Esophagus muscularis mucosa (tissue), 4 donors: ENCODE measurements at regions not wholly inside any gene's neighbourhood (a gene's known extent, or its start where the extent isn't known, plus 50 kb on each side); places are given as distances from the start of the nearest gene placed in this dataset.

ENCODE experiments used
- DNase-seq: peaks from one replicate; pipeline ENCODE4 v3.0.0-alpha.2; 2017; ENCODE audit errors: extremely low spot score
- H3K27ac ChIP-seq, 4 donors: fragments of 200-600 bp; sonication (generic); replicated peaks in 1 of 4; 1 replicate in 3 of 4; 2 replicates in 1 of 4; pipeline ENCODE4 v1.5.1; 2016 to 2019; ENCODE audit warnings: mild to moderate bottlenecking in 1 of 4
- H3K27me3 ChIP-seq, 4 donors: fragments of 200-600 bp; sonication (generic); one replicate each; pipeline versions ENCODE4 v1.5.1 to v1.6.0; 2016 to 2019
- H3K36me3 ChIP-seq, 4 donors: fragments of 200-600 bp; sonication (generic); one replicate each; pipeline ENCODE4 v1.5.1; 2016 to 2019
- H3K4me1 ChIP-seq, 4 donors: fragments of 200-600 bp; sonication (generic); one replicate each; pipeline ENCODE4 v1.5.1; 2016 to 2019
- H3K4me3 ChIP-seq, 4 donors: fragments of 200-600 bp; sonication (generic); 1 replicate in 2 of 4; 2 replicates in 2 of 4; pipeline ENCODE4 v1.5.1; 2016 to 2019; ENCODE audit warnings: mild to moderate bottlenecking in 4 of 4, moderate library complexity in 1 of 4
- H3K9me3 ChIP-seq, 4 donors: fragments of 200-600 bp; sonication (generic); 1 replicate in 3 of 4; 2 replicates in 1 of 4; pipeline ENCODE4 v1.5.1; 2016 to 2019
- CTCF ChIP-seq, 3 experiments: fragments of 200-600 bp in 2 of 3; fragments of 450-650 bp in 1 of 3; sonication (generic) in 2 of 3; IDR thresholded peaks; one replicate each; pipeline ENCODE4 v1.5.1; 2017 to 2019; ENCODE audit warnings: antibody characterized with exemption in 3 of 3, mild to moderate bottlenecking in 2 of 3, moderate library complexity in 1 of 3
- EP300 ChIP-seq: sonication (generic); formaldehyde crosslinking; IDR thresholded peaks from one replicate; pipeline ENCODE4 v1.6.1; 2017; ENCODE audit warnings: antibody characterized with exemption
- POLR2A ChIP-seq: fragments of 450-650 bp; IDR thresholded peaks from one replicate; pipeline ENCODE4 v1.6.1; 2017; ENCODE audit warnings: antibody characterized with exemption, moderate library complexity, mild to moderate bottlenecking, low read depth
- POLR2AphosphoS5 ChIP-seq, 2 donors: sonication (generic); formaldehyde crosslinking; IDR thresholded peaks; one replicate each; pipeline ENCODE4 v1.6.1; 2017; ENCODE audit warnings: antibody characterized with exemption in 2 of 2
- WGBS: methylation state at CpG from one replicate; pipeline ENCODE4 v1.1.5; 2018; 5-methylcytosine and 5-hydroxymethylcytosine counted together
- intact Hi-C: fragments of 100-400 bp; cut with DNase I; formaldehyde crosslinking; loops from one replicate; pipeline ENCODE4 v1.15.1; 2023

- no peak for TF ChIP-seq POLR2A
- H3K36me3 ChIP-seq = no peaks in the 10 kb centered on the region
- no peaks in the 10 kb centered on the region for H3K27me3 ChIP-seq
- H3K9me3 ChIP-seq = no peaks in the 10 kb centered on the region
- intact Hi-C loops = no loop called here
- no peaks in the 10 kb centered on the region for H3K4me1 ChIP-seq
- H3K4me3 ChIP-seq = no peak overlapping the region
- WGBS = 85% methylated on average over 7 of the region's 7 CpGs
- H3K27ac ChIP-seq = no peak overlapping the region
- no peak for DNase-seq
These were observed 55.8 kb upstream of the ACTBL2 start for GRCh38 chr5:57538341-57538955.

- TF ChIP-seq POLR2A (no peak), CTCF (IDR thresholded peaks at IDR 0.05) (no peak), EP300 (no peak), POLR2AphosphoS5 (IDR thresholded peaks at IDR 0.05) (no peak)
- 77% methylated on average over 2 of the region's 2 CpGs for WGBS
- intact Hi-C loops = no loop called here
These were observed 55.2 kb upstream of the ACTBL2 start for GRCh38 chr5:57537811-57538210.

GRCh38 chr5:57532513-57533497 lies 50.2 kb upstream of the ACTBL2 start:
- intact Hi-C loops = no loop called here
- TF ChIP-seq CTCF (IDR thresholded peaks at IDR 0.05) = no peak
- TF ChIP-seq POLR2AphosphoS5 (IDR thresholded peaks at IDR 0.05) = no peak
- no peak for TF ChIP-seq EP300
- no peak for TF ChIP-seq POLR2A
- Histone ChIP-seq H3K4me3 (no peak overlapping the region), H3K27ac (no peak overlapping the region), H3K27me3 (no peaks in the 10 kb centered on the region), H3K36me3 (no peaks in the 10 kb centered on the region), H3K9me3 (no peaks in the 10 kb centered on the region), H3K4me1 (no peaks in the 10 kb centered on the region)
- no peak for DNase-seq
- WGBS = 83% methylated on average over 4 of the region's 4 CpGs

More at GRCh38 chr5:57537811-57538210, 55.2 kb upstream of the ACTBL2 start:
- H3K27me3 ChIP-seq = no peaks in the 10 kb centered on the region
- H3K4me1 ChIP-seq = no peaks in the 10 kb centered on the region
- H3K9me3 ChIP-seq = no peaks in the 10 kb centered on the region
- H3K4me3 ChIP-seq = no peak overlapping the region
- no peak overlapping the region for H3K27ac ChIP-seq
- no peaks in the 10 kb centered on the region for H3K36me3 ChIP-seq
- no peak for DNase-seq
